Immature natural killer cell (primary cell): ENCODE measurements at regions not wholly inside any gene's neighbourhood (a gene's known extent, or its start where the extent isn't known, plus 50 kb on each side); places are given as distances from the start of the nearest gene placed in this dataset.

Source experiments
- DNase-seq, 3 donors: peaks; one replicate each; pipeline ENCODE4 v3.0.0; 2022; ENCODE audit warnings: mixed read lengths in 1 of 3
- H3K27ac Mint-ChIP-seq, 6 donors: one replicate each; pipeline ENCODE4 v1.8.0; 2020; ENCODE audit warnings: mixed read lengths in 6 of 6, mild to moderate bottlenecking in 5 of 6, inconsistent platforms in 4 of 6, moderate library complexity in 3 of 6
- H3K27me3 Mint-ChIP-seq, 3 donors: one replicate each; pipeline ENCODE4 v1.8.0; 2020 to 2021; ENCODE audit warnings: low read depth in 3 of 3, mild to moderate bottlenecking in 3 of 3, mixed read lengths in 3 of 3, moderate library complexity in 3 of 3, inconsistent platforms in 1 of 3
- H3K36me3 Mint-ChIP-seq, 3 donors: one replicate each; pipeline ENCODE4 v1.8.0; 2020; ENCODE audit warnings: mixed read lengths in 3 of 3, inconsistent platforms in 2 of 3, mild to moderate bottlenecking in 2 of 3
- H3K4me1 Mint-ChIP-seq, 2 donors: one replicate each; pipeline ENCODE4 v1.8.0; 2020; ENCODE audit warnings: inconsistent platforms in 2 of 2, mild to moderate bottlenecking in 2 of 2, mixed read lengths in 2 of 2, moderate library complexity in 1 of 2
- H3K4me3 Mint-ChIP-seq, 5 donors: one replicate each; pipeline ENCODE4 v1.8.0; 2020; ENCODE audit warnings: mild to moderate bottlenecking in 5 of 5, mixed read lengths in 5 of 5, inconsistent platforms in 3 of 5, moderate library complexity in 3 of 5
- H3K9me3 Mint-ChIP-seq, 6 donors: one replicate each; pipeline ENCODE4 v1.8.0; 2020; ENCODE audit warnings: mild to moderate bottlenecking in 6 of 6, mixed read lengths in 6 of 6, inconsistent platforms in 4 of 6, moderate library complexity in 3 of 6

DNA sequence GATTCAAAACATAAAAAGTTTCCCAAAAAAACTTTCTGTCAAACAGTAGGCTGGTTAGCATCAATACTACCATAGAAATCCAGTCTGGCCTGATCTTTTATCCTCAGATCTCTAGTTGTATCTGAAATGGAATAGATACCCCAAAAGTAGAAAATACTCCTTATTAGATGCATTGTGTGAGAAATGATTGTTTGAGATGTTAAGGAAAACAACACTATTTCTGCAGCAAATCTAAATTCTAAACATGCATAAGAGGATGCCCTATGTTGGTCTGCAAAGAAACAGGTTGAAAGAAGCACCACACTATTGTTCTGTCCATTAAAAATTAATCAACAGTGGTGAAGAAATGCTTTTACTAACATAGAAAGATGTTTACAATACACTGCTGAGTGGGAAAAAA, 121.0 kb downstream of the NPY start:
- H3K27me3 Mint-ChIP-seq: peaks cover 2 to 6% (median 3%) of the 10 kb centered on the region in 3 donors
- H3K27ac Mint-ChIP-seq: no peak overlapping the region
- H3K9me3 Mint-ChIP-seq: no peaks in the 10 kb centered on the region
- H3K4me3 Mint-ChIP-seq: no peak overlapping the region
- no peak for DNase-seq
- H3K4me1 Mint-ChIP-seq: peaks cover 8 to 22% of the 10 kb centered on the region in 2 donors
- H3K36me3 Mint-ChIP-seq: no peaks in the 10 kb centered on the region

GRCh38 chr7:24406053-24406788, 122.2 kb downstream of the NPY start:
- Mint-ChIP-seq H3K4me3 (no peak overlapping the region), H3K27ac (peak overlapping the region in 1 of 6 donors; percentile 0), H3K36me3 (no peaks in the 10 kb centered on the region), H3K9me3 (no peaks in the 10 kb centered on the region), H3K27me3 (peaks cover 2 to 6% (median 3%) of the 10 kb centered on the region in 3 donors), H3K4me1 (peaks cover 8 to 22% of the 10 kb centered on the region in 2 donors)
- DNase-seq: peak in 1 of 3 donors; percentile 11

DNA sequence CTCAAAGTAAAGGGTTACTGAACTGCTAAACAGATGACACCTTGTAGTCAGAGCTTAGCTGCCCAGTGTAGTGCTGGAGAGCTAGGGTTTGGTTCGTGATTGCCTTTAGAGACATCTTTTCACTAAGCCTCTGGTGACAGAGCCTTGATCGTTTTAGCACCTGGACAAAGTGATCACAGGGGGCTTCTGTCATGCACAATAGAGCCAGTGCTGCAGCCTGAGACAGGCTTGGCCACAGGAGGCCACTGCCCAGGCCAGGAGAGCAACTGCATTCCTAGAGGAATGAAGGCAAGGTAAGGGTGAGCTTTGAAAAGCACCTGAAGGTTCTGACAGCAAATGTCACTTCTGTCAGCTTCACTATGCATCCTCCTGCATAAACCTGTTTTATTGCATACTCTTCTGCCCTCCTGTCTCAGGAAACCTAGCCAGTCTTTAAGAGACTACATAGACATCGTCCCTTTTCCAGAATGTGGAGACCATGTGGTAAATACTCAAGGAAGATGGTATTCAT, 122.9 kb downstream of the NPY start:
- Mint-ChIP-seq H3K9me3 (no peaks in the 10 kb centered on the region), H3K27me3 (peaks cover 1 to 3% (median 2%) of the 10 kb centered on the region in 3 donors), H3K4me3 (no peak overlapping the region), H3K4me1 (peaks cover 8 to 19% of the 10 kb centered on the region in 2 donors), H3K27ac (no peak overlapping the region), H3K36me3 (peaks cover 0 to 2% (median 0%) of the 10 kb centered on the region in 3 donors)
- no peak for DNase-seq

- H3K27ac Mint-ChIP-seq: no peak overlapping the region
These were observed 124.0 kb downstream of the NPY start for GRCh38 chr7:24407965-24408364.

DNA sequence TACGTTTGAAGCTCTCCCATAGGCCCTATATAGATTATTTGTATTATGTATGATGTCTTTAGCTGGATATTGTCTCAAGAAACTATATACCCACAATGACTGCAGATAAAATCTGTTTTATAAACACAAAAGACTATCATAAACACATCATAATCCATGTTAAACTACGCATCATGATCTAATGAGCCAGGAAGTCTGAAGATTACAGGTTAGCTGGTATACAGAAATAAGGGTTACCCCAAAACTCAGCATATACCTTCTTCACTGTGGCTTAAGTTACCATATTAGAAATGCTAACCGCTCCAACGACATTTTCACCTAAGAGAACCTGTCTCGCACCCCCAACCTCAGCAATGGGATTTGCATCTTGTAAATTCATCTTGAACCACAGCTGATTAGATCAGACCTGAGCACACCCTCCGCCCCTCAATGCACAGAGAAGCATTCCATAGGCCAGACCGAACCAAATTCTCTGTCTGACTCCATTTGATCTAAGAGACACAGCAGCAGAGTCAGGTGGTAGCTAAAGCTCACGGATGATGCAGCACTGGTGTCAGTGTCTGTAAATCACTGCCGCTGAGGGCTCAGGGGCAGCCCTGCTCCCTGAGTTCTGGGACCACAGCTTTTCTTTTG, 124.9 kb downstream of the NPY start:
- peaks cover 0 to 6% (median 0%) of the 10 kb centered on the region in 6 donors for H3K9me3 Mint-ChIP-seq
- DNase-seq: no peak
- peaks cover 8 to 13% of the 10 kb centered on the region in 2 donors for H3K4me1 Mint-ChIP-seq
- H3K36me3 Mint-ChIP-seq: peaks cover 0 to 10% (median 3%) of the 10 kb centered on the region in 3 donors
- peak overlapping the region in 1 of 6 donors; percentile 26 for H3K27ac Mint-ChIP-seq
- peaks cover 0 to 2% (median 2%) of the 10 kb centered on the region in 3 donors for H3K27me3 Mint-ChIP-seq
- no peak overlapping the region for H3K4me3 Mint-ChIP-seq

More at GRCh38 chr7:24407965-24408364, 124.0 kb downstream of the NPY start:
- Mint-ChIP-seq H3K36me3 (peaks cover 0 to 3% (median under 1%) of the 10 kb centered on the region in 3 donors), H3K4me3 (no peak overlapping the region), H3K27me3 (peaks cover 0 to 3% (median 2%) of the 10 kb centered on the region in 3 donors), H3K9me3 (no peaks in the 10 kb centered on the region), H3K4me1 (peaks cover 8 to 13% of the 10 kb centered on the region in 2 donors)
- DNase-seq: no peak

DNA sequence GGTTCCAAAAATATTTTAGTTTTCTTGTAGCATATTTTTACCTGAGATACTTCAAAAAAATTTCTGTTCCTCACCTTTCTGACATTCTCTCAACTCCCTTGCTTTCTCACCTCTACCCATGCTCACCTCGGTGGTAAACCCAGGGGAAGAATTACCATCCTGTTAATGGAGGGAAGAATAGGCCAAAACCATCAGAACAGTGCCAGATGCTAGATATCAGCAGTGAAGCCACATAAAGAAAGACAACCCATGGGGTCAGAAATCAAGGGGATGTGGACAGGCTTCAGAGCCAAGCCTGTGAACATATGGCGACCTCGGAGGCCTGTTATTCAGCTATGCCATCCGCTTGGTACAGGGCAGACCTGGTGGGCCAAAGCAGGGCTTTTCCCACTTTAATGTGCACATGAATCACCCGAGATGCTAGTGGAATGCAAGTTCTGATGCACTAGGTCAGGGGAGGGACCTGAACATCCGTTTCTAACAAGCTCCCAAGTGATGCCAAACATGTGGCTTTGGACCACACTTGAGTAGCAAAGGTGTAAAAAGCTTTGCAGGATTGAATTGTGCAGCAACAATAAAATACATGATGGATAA, 125.5 kb downstream of the NPY start:
- peaks cover 0 to 6% (median 0%) of the 10 kb centered on the region in 6 donors for H3K9me3 Mint-ChIP-seq
- no peak overlapping the region for H3K4me3 Mint-ChIP-seq
- peaks cover 0 to 12% (median 3%) of the 10 kb centered on the region in 3 donors for H3K36me3 Mint-ChIP-seq
- no peak for DNase-seq
- peaks cover 8 to 13% of the 10 kb centered on the region in 2 donors for H3K4me1 Mint-ChIP-seq
- H3K27ac Mint-ChIP-seq: no peak overlapping the region
- peaks cover 0 to 2% (median 2%) of the 10 kb centered on the region in 3 donors for H3K27me3 Mint-ChIP-seq

DNA sequence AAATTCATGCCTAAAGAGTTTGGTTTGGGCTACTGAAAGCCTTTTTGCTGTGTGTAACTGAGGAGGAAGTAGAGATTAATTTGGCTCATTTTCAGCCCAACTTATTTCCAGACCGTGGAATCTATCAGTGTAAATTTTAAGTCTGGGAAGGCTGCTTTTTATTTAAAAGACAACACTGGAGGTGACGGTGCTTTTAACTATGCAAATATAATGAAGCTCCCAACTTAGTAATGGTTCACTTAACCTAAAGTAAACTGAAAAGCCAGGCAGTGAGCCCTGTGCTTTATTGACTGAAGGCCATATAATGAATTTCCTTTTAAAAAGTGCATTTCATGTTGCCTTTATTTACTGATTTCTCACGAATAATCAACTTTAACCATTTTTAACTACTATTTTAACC, 127.2 kb downstream of the NPY start:
- Mint-ChIP-seq H3K27ac (no peak overlapping the region), H3K27me3 (peaks cover 0 to 2% (median 0%) of the 10 kb centered on the region in 3 donors), H3K4me3 (no peak overlapping the region), H3K36me3 (peaks cover 0 to 12% (median 3%) of the 10 kb centered on the region in 3 donors), H3K9me3 (peaks cover 0 to 6% (median 0%) of the 10 kb centered on the region in 6 donors), H3K4me1 (peaks cover 2 to 3% of the 10 kb centered on the region in 2 donors)
- DNase-seq: no peak

GRCh38 chr7:24417526-24418120, 133.6 kb downstream of the NPY start:
- Mint-ChIP-seq H3K27me3 (peaks cover 1 to 2% (median 2%) of the 10 kb centered on the region in 3 donors), H3K27ac (no peak overlapping the region), H3K4me3 (no peak overlapping the region), H3K36me3 (peaks cover 0 to 16% (median 0%) of the 10 kb centered on the region in 3 donors), H3K4me1 (no peaks in the 10 kb centered on the region), H3K9me3 (peaks cover 0 to 6% (median 0%) of the 10 kb centered on the region in 6 donors)
- no peak for DNase-seq

- Mint-ChIP-seq H3K4me3 (no peak overlapping the region), H3K4me1 (no peaks in the 10 kb centered on the region), H3K36me3 (peaks cover 0 to 4% (median 0%) of the 10 kb centered on the region in 3 donors), H3K9me3 (no peaks in the 10 kb centered on the region), H3K27me3 (peaks cover 1 to 2% (median 2%) of the 10 kb centered on the region in 3 donors), H3K27ac (no peak overlapping the region)
- DNase-seq: peak in 2 of 3 donors; percentile 3 to 7
These were observed 135.1 kb downstream of the NPY start for GRCh38 chr7:24419077-24419476.

- Mint-ChIP-seq H3K9me3 (no peaks in the 10 kb centered on the region), H3K27me3 (peaks cover 1 to 2% (median 2%) of the 10 kb centered on the region in 3 donors), H3K27ac (no peak overlapping the region), H3K4me1 (no peaks in the 10 kb centered on the region), H3K36me3 (peaks cover 0 to 4% (median 0%) of the 10 kb centered on the region in 3 donors), H3K4me3 (no peak overlapping the region)
- no peak for DNase-seq
These were observed 135.5 kb downstream of the NPY start for GRCh38 chr7:24419511-24419910.

DNA sequence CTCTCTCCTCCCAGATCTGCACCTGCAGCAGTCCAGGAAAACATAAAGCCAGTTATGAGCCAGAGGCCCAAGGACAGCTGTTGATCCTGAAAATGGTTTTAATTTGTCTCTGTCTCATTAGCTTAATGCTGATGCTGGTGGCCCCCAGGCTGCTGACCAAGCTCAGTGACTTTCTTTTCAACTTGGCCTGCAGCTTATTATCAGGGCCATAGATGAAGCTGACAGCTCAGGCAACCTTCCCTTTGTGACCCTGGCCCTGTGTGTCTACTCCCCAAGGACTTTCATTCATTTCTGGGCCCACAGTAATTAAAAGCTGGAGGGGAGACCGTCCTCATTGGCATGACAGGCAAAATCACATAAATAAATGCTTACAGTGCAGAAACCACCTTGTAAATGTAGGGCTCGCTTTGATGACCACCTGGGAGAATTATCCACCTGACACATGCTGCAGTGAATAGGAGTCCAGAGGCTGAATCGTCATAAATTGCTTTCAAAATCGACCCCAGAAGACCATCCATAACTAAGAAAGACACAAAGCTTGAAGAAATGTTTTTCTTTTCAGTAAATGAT, 138.5 kb downstream of the NPY start:
- no peak for DNase-seq
- H3K9me3 Mint-ChIP-seq: no peaks in the 10 kb centered on the region
- no peak overlapping the region for H3K4me3 Mint-ChIP-seq
- H3K4me1 Mint-ChIP-seq: no peaks in the 10 kb centered on the region
- H3K27me3 Mint-ChIP-seq: peaks cover 0 to 2% (median 1%) of the 10 kb centered on the region in 3 donors
- H3K27ac Mint-ChIP-seq: no peak overlapping the region
- H3K36me3 Mint-ChIP-seq: peaks cover 0 to 4% (median 0%) of the 10 kb centered on the region in 3 donors

GRCh38 chr7:24425664-24426063, 141.7 kb downstream of the NPY start:
- DNase-seq: no peak
- Mint-ChIP-seq H3K9me3 (no peaks in the 10 kb centered on the region), H3K27me3 (peaks cover 0 to 2% (median 0%) of the 10 kb centered on the region in 3 donors), H3K36me3 (no peaks in the 10 kb centered on the region), H3K27ac (no peak overlapping the region), H3K4me3 (no peak overlapping the region), H3K4me1 (no peaks in the 10 kb centered on the region)

GRCh38 chr7:24427048-24427447, 143.1 kb downstream of the NPY start:
- H3K27me3 Mint-ChIP-seq: peaks cover 0 to 2% (median 0%) of the 10 kb centered on the region in 3 donors
- H3K4me1 Mint-ChIP-seq: no peaks in the 10 kb centered on the region
- no peaks in the 10 kb centered on the region for H3K36me3 Mint-ChIP-seq
- H3K4me3 Mint-ChIP-seq: no peak overlapping the region
- DNase-seq: no peak
- no peak overlapping the region for H3K27ac Mint-ChIP-seq
- no peaks in the 10 kb centered on the region for H3K9me3 Mint-ChIP-seq
